Transverse colon (tissue), 4 donors: ENCODE measurements at regions not wholly inside any gene's neighbourhood (a gene's known extent, or its start where the extent isn't known, plus 50 kb on each side); places are given as distances from the start of the nearest gene placed in this dataset.

ENCODE experiments used
- CTCF ChIP-seq, 5 experiments: fragments of 200-600 bp in 3 of 5; fragments of 450-650 bp in 2 of 5; sonication (generic) in 3 of 5; IDR thresholded peaks; 1 replicate in 2 of 5; 2 replicates in 3 of 5; pipeline ENCODE4 v1.5.1; 2016 to 2017; ENCODE audit warnings: antibody characterized with exemption in 5 of 5, inconsistent platforms in 3 of 5, mild to moderate bottlenecking in 2 of 5, moderate library complexity in 1 of 5
- EP300 ChIP-seq: sonication (generic); formaldehyde crosslinking; IDR thresholded peaks from one replicate; pipeline ENCODE4 v1.6.1; 2017; ENCODE audit warnings: antibody characterized with exemption, low read depth
- POLR2A ChIP-seq: fragments of 450-650 bp; IDR thresholded peaks from one replicate; pipeline ENCODE4 v1.6.1; 2016; ENCODE audit warnings: antibody characterized with exemption, mild to moderate bottlenecking, moderate library complexity
- POLR2AphosphoS5 ChIP-seq, 3 donors: sonication (generic); formaldehyde crosslinking; IDR thresholded peaks; one replicate each; pipeline ENCODE4 v1.6.1; 2016; ENCODE audit warnings: antibody characterized with exemption in 3 of 3

GRCh38 chr16:86960266-86960665 lies 356.9 kb downstream of the C16orf95 start:
- TF ChIP-seq POLR2AphosphoS5 (IDR thresholded peaks at IDR 0.05) (no peak), CTCF (IDR thresholded peaks at IDR 0.05) (no peak), EP300 (no peak), POLR2A (no peak)
